Keratinocyte (primary cell): ENCODE measurements at regions not wholly inside any gene's neighbourhood (a gene's known extent, or its start where the extent isn't known, plus 50 kb on each side); places are given as distances from the start of the nearest gene placed in this dataset.

ENCODE experiments used
- DNase-seq: peaks from one replicate; pipeline ENCODE4 v3.0.0-alpha.2; 2011; ENCODE audit warnings: low read depth, missing footprints, low spot score
- FAIRE-seq: peaks from 2 replicates; lab custom pipeline; 2011; peaks lifted over from hg19 to GRCh38; lab: Jason Lieb, UNC
- H2AFZ ChIP-seq: 2 replicates; pipeline ENCODE4 v1.6.0; 2012; ENCODE audit warnings: low read length, control low read depth, inconsistent platforms; ENCODE audit not compliant: control insufficient read depth
- H3K27ac ChIP-seq: 2 replicates; pipeline ENCODE4 v1.5.1; 2011; ENCODE audit warnings: low read length; ENCODE audit not compliant: control insufficient read depth, insufficient read depth
- H3K27me3 ChIP-seq: 3 replicates; pipeline ENCODE4 v1.6.0; 2011; ENCODE audit warnings: low read length; ENCODE audit not compliant: control insufficient read depth, insufficient read depth; ENCODE audit errors: extremely low read depth
- H3K36me3 ChIP-seq, 2 experiments: 2 replicates in 1 of 2; 3 replicates in 1 of 2; pipeline ENCODE4 v1.5.1; 2011; ENCODE audit warnings: low read length in 2 of 2, mild to moderate bottlenecking in 1 of 2; ENCODE audit not compliant: control insufficient read depth in 2 of 2, insufficient read depth in 2 of 2; ENCODE audit errors: extremely low read depth in 1 of 2
- H3K4me1 ChIP-seq: 3 replicates; pipeline ENCODE4 v1.5.1; 2011; ENCODE audit warnings: low read length; ENCODE audit not compliant: control insufficient read depth, insufficient read depth; ENCODE audit errors: extremely low read depth
- H3K4me2 ChIP-seq: 3 replicates; pipeline ENCODE4 v1.6.0; 2011; ENCODE audit warnings: low read depth, low read length; ENCODE audit not compliant: control insufficient read depth, insufficient read depth; ENCODE audit errors: extremely low read depth
- H3K4me3 ChIP-seq, 3 experiments: fragments of 200-600 bp in 1 of 3; sonication (generic) in 1 of 3; 2 replicates in 2 of 3; 3 replicates in 1 of 3; pipeline ENCODE4 v1.5.1; 2011 to 2016; ENCODE audit warnings: low read length in 3 of 3, mild to moderate bottlenecking in 3 of 3, control low read depth in 2 of 3, inconsistent platforms in 1 of 3, low read depth in 1 of 3, mixed read lengths in 1 of 3, mixed run types in 1 of 3, moderate library complexity in 1 of 3; ENCODE audit not compliant: control insufficient read depth in 2 of 3, insufficient read depth in 2 of 3; ENCODE audit errors: extremely low read depth in 1 of 3
- H3K79me2 ChIP-seq: 2 replicates; pipeline ENCODE4 v1.6.0; 2012; ENCODE audit warnings: low read length; ENCODE audit not compliant: control insufficient read depth, insufficient read depth
- H3K9ac ChIP-seq: 3 replicates; pipeline ENCODE4 v1.6.0; 2011; ENCODE audit warnings: low read length; ENCODE audit not compliant: control insufficient read depth, insufficient read depth; ENCODE audit errors: extremely low read depth
- H3K9me1 ChIP-seq: 3 replicates; pipeline ENCODE4 v1.6.0; 2011; ENCODE audit warnings: low read length; ENCODE audit not compliant: control insufficient read depth, insufficient read depth; ENCODE audit errors: extremely low read depth
- H3K9me3 ChIP-seq: 2 replicates; pipeline ENCODE4 v1.5.1; 2012; ENCODE audit warnings: low read depth, low read length; ENCODE audit not compliant: control insufficient read depth
- H4K20me1 ChIP-seq: 3 replicates; pipeline ENCODE4 v1.6.0; 2011; ENCODE audit warnings: low read length; ENCODE audit not compliant: control insufficient read depth, insufficient read depth; ENCODE audit errors: extremely low read depth
- CTCF ChIP-seq, 3 experiments: IDR thresholded peaks in 1 of 3; conservative IDR thresholded peaks in 1 of 3; optimal IDR thresholded peaks in 1 of 3; 2 replicates in 2 of 3; 3 replicates in 1 of 3; pipeline versions ENCODE3 to v1.5.1; 2011; ENCODE audit warnings: low read length in 3 of 3, mild to moderate bottlenecking in 3 of 3, moderate library complexity in 2 of 3, control low read depth in 1 of 3, inconsistent platforms in 1 of 3; ENCODE audit not compliant: insufficient read depth in 2 of 3; ENCODE audit errors: extremely low read depth in 1 of 3
- EZH2 ChIP-seq: IDR thresholded peaks from one replicate; pipeline ENCODE4 v1.6.1; 2012; ENCODE audit warnings: inconsistent platforms, mild to moderate bottlenecking, low read length, moderate library complexity
- dilution Hi-C: fragments of 300-500 bp; cut with MboI; formaldehyde crosslinking; loops from one replicate; pipeline ENCODE4 v1.7.0; 2020; ENCODE audit warnings: low sequenced_read_pairs; ENCODE audit not compliant: extremely low pct_ligation_motif_present

- no peak overlapping the region for H3K4me2 ChIP-seq
Measured at GRCh38 chr4:189176002-189176401, 764.7 kb upstream of the FRG1 start.

GRCh38 chr4:189177130-189177529 lies 763.5 kb upstream of the FRG1 start:
- H3K27ac ChIP-seq = no peak overlapping the region
- no peak for DNase-seq

More at GRCh38 chr4:189176002-189176401, 764.7 kb upstream of the FRG1 start:
- dilution Hi-C loops = no loop called here
- Histone ChIP-seq H3K9me3 (no peaks in the 10 kb centered on the region), H3K36me3 (no peaks in the 10 kb centered on the region), H3K27me3 (no peaks in the 10 kb centered on the region), H3K4me3 (no peak overlapping the region), H2AFZ (no peak overlapping the region), H3K79me2 (no peaks in the 10 kb centered on the region), H3K4me1 (no peaks in the 10 kb centered on the region), H3K9me1 (no peaks in the 10 kb centered on the region), H3K9ac (no peak overlapping the region), H4K20me1 (no peaks in the 10 kb centered on the region), H3K27ac (no peak overlapping the region)
- no peak for FAIRE-seq
- DNase-seq = no peak
- TF ChIP-seq CTCF (optimal IDR thresholded peaks at IDR 0.05 in 1 of 3, IDR thresholded peaks at IDR 0.05 in 1 of 3, conservative IDR thresholded peaks at IDR 0.05 in 1 of 3; ENCODE audit: extremely low read depth in 1 of 3, insufficient read depth in 2 of 3, low read length in 3 of 3) (no peak), EZH2 (no peak)

More at GRCh38 chr4:189177130-189177529, 763.5 kb upstream of the FRG1 start:
- Histone ChIP-seq H3K79me2 (no peaks in the 10 kb centered on the region), H3K36me3 (no peaks in the 10 kb centered on the region), H4K20me1 (no peaks in the 10 kb centered on the region), H3K4me2 (no peak overlapping the region), H2AFZ (no peak overlapping the region), H3K9me3 (no peaks in the 10 kb centered on the region), H3K4me1 (no peaks in the 10 kb centered on the region), H3K9ac (no peak overlapping the region), H3K4me3 (no peak overlapping the region), H3K9me1 (no peaks in the 10 kb centered on the region), H3K27me3 (no peaks in the 10 kb centered on the region)
- TF ChIP-seq EZH2 (no peak), CTCF (optimal IDR thresholded peaks at IDR 0.05 in 1 of 3, IDR thresholded peaks at IDR 0.05 in 1 of 3, conservative IDR thresholded peaks at IDR 0.05 in 1 of 3; ENCODE audit: extremely low read depth in 1 of 3, insufficient read depth in 2 of 3, low read length in 3 of 3) (no peak)
- dilution Hi-C loops = no loop called here
- no peak for FAIRE-seq
